PC-3 (cell line): ENCODE measurements at regions not wholly inside any gene's neighbourhood (a gene's known extent, or its start where the extent isn't known, plus 50 kb on each side); places are given as distances from the start of the nearest gene placed in this dataset.

Source experiments
- ATAC-seq: fragments of 200-7000 bp; cut with Tn5 transposase; 2 replicates; pipeline ENCODE4 v1.9.1; 2020; ENCODE audit warnings: mild to moderate bottlenecking, moderate library complexity
- BruUV-seq: library from RNA; stranded (reverse); fragments of 400-500 nt; replicated peaks from 2 replicates; lab custom pipeline; 2021; lab: Mats Ljungman, UMichigan
- CTCF ChIA-PET: fragments of 300-600 bp; sonication (Branson Sonifier 250); formaldehyde crosslinking; loops from one replicate; lab custom pipeline; 2022; ENCODE audit warnings: antibody characterized with exemption; lab: Charles Lee
- POLR2A ChIA-PET: fragments of 300-600 bp; sonication (Branson Sonifier 250); formaldehyde crosslinking; loops from one replicate; lab custom pipeline; 2022; ENCODE audit warnings: antibody characterized with exemption; ENCODE audit not compliant: unreplicated experiment; lab: Charles Lee
- DNase-seq: peaks from one replicate; pipeline ENCODE4 v3.0.0-alpha.2; 2015
- H2AFZ ChIP-seq: fragments of 300-600 bp; sonication (generic); 2 replicates; pipeline ENCODE4 v1.6.0; 2016; ENCODE audit warnings: antibody characterized with exemption, low read length
- H3F3A ChIP-seq: fragments of 300-600 bp; sonication (generic); one replicate; pipeline ENCODE4 v1.6.0; 2017; ENCODE audit warnings: antibody characterized with exemption, low read length, control low read depth, mild to moderate bottlenecking; ENCODE audit not compliant: unreplicated experiment
- H3K27ac ChIP-seq: fragments of 300-600 bp; sonication (generic); 2 replicates; pipeline ENCODE4 v1.5.1; 2016; ENCODE audit warnings: mild to moderate bottlenecking, low read length
- H3K27me3 ChIP-seq: fragments of 300-600 bp; sonication (generic); 2 replicates; pipeline ENCODE4 v1.6.1; 2016; ENCODE audit warnings: low read length, mixed read lengths
- H3K36me3 ChIP-seq: fragments of 300-600 bp; sonication (generic); 2 replicates; pipeline ENCODE4 v1.6.1; 2016; ENCODE audit warnings: low read depth, mixed run types, low read length, mixed read lengths
- H3K4me1 ChIP-seq: fragments of 300-600 bp; sonication (generic); 2 replicates; pipeline ENCODE4 v1.5.1; 2016; ENCODE audit warnings: low read length; ENCODE audit not compliant: insufficient read depth
- H3K4me2 ChIP-seq: fragments of 300-600 bp; sonication (generic); 2 replicates; pipeline ENCODE4 v1.6.0; 2016; ENCODE audit warnings: low read length
- H3K4me3 ChIP-seq: fragments of 300-600 bp; sonication (generic); 2 replicates; pipeline ENCODE4 v1.5.1; 2016; ENCODE audit warnings: mild to moderate bottlenecking, low read length, mixed read lengths
- H3K79me2 ChIP-seq: fragments of 300-600 bp; sonication (generic); 2 replicates; pipeline ENCODE4 v1.6.1; 2017; ENCODE audit warnings: low read length, mixed read lengths
- H3K9ac ChIP-seq: fragments of 300-600 bp; sonication (generic); 2 replicates; pipeline ENCODE4 v1.6.0; 2016; ENCODE audit warnings: mild to moderate bottlenecking, low read length
- H3K9me2 ChIP-seq: fragments of 300-600 bp; sonication (generic); replicated peaks from 2 replicates; pipeline ENCODE4 v1.6.1; 2016; ENCODE audit warnings: mixed run types, low read length, mixed read lengths
- H3K9me3 ChIP-seq: fragments of 300-600 bp; sonication (generic); 2 replicates; pipeline ENCODE4 v1.6.1; 2016; ENCODE audit warnings: low read length, mixed read lengths
- H4K20me1 ChIP-seq: fragments of 300-600 bp; sonication (generic); 2 replicates; pipeline ENCODE4 v1.6.1; 2016; ENCODE audit warnings: low read length, mixed read lengths
- EZH2 ChIP-seq: fragments of 300-600 bp; sonication (generic); IDR thresholded peaks from one replicate; pipeline ENCODE4 v1.6.1; 2017; ENCODE audit warnings: antibody characterized with exemption, mild to moderate bottlenecking, low read length; ENCODE audit not compliant: unreplicated experiment
- EZH2phosphoT487 ChIP-seq: fragments of 300-600 bp; sonication (generic); IDR thresholded peaks from 2 replicates; pipeline ENCODE4 v1.6.1; 2018; ENCODE audit warnings: mild to moderate bottlenecking, antibody characterized with exemption, low read length, borderline replicate concordance
- intact Hi-C: fragments of 100-400 bp; cut with micrococcal nuclease; formaldehyde crosslinking; loops from 2 replicates; pipeline ENCODE4 v1.9.0; 2023
- TF ChIP-seq, protein P1 (sequence below): fragments of 300-600 bp; sonication (generic); conservative IDR thresholded peaks from 2 replicates; pipeline ENCODE4 v1.5.1; 2017; ENCODE audit warnings: antibody characterized with exemption, low read depth, mild to moderate bottlenecking, low read length

DNA sequence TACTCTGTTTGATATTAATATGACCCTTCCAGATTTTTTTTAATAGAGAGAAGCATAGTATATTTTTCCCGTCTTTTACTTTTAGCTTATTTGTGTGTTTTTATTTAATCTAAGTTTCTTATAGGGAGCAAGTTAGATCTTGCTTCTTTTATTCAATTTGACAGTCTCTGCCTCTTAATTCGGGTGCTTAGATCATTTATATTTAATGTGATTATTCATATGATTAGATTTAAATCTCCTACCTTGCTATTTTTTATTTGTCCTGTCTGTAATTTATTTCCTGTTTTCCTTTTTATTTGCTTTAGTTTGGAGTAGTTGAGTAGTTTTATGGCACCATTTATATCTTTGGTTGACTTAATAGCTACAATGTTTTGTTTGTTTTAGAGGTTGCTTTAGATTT is 66.1 kb downstream of the GJD2 start:
- no TSS peak for BruUV-seq

DNA sequence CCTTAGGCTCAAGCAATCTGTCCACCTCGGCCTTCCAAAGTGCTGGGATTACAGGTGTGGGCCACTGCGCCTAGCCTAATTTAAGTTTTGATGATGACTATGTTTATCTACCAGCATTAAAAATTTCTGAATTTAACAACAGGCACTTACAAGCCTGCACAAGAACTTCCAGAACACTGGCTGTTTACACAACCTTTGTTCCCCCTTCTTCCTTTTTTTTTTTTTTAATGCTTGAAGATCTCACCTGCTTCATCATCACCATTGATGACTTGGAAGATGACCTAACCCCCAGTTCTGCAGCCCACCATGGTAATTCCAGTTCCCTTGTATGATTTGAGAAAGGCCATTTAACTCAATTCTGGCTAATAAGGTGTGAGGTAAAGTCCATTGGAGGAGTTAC is 70.4 kb downstream of the GJD2 start:
- peaks cover 7% of the 10 kb centered on the region for H3K4me1 ChIP-seq
- H3K4me3 ChIP-seq: no peak overlapping the region
- ChIA-PET CTCF (no interaction called here), POLR2A (no interaction called here)
- H2AFZ ChIP-seq: no peak overlapping the region
- H3K36me3 ChIP-seq: no peaks in the 10 kb centered on the region
- no peak overlapping the region for H3K9ac ChIP-seq
- BruUV-seq: no TSS peak
- H3K4me2 ChIP-seq: no peak overlapping the region
- no peaks in the 10 kb centered on the region for H4K20me1 ChIP-seq
- intact Hi-C loops: no loop called here
- ATAC-seq: no peak
- 0 out of 2 replicates have a peak, but pooled peaks cover 6% of the 10 kb centered on the region for H3K27me3 ChIP-seq
- no peak overlapping the region for H3K27ac ChIP-seq
- DNase-seq: no peak
- TF ChIP-seq EZH2phosphoT487: no peak
- TF ChIP-seq EZH2: no peak
- TF ChIP-seq, protein P1, sequence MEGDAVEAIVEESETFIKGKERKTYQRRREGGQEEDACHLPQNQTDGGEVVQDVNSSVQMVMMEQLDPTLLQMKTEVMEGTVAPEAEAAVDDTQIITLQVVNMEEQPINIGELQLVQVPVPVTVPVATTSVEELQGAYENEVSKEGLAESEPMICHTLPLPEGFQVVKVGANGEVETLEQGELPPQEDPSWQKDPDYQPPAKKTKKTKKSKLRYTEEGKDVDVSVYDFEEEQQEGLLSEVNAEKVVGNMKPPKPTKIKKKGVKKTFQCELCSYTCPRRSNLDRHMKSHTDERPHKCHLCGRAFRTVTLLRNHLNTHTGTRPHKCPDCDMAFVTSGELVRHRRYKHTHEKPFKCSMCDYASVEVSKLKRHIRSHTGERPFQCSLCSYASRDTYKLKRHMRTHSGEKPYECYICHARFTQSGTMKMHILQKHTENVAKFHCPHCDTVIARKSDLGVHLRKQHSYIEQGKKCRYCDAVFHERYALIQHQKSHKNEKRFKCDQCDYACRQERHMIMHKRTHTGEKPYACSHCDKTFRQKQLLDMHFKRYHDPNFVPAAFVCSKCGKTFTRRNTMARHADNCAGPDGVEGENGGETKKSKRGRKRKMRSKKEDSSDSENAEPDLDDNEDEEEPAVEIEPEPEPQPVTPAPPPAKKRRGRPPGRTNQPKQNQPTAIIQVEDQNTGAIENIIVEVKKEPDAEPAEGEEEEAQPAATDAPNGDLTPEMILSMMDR: no peak
- H3K79me2 ChIP-seq: no peaks in the 10 kb centered on the region
- no peaks in the 10 kb centered on the region for H3K9me2 ChIP-seq
- H3F3A ChIP-seq: no peaks in the 10 kb centered on the region
- 0 out of 2 replicates have a peak, but pooled peaks cover 3% of the 10 kb centered on the region for H3K9me3 ChIP-seq

More for the DNA sequence above, 66.1 kb downstream of the GJD2 start:
- Histone ChIP-seq H3K4me2 (no peak overlapping the region), H3K9me2 (no peaks in the 10 kb centered on the region), H3F3A (no peaks in the 10 kb centered on the region), H3K4me3 (no peak overlapping the region), H4K20me1 (no peaks in the 10 kb centered on the region), H2AFZ (no peak overlapping the region), H3K9ac (no peak overlapping the region), H3K79me2 (no peaks in the 10 kb centered on the region), H3K9me3 (no peaks in the 10 kb centered on the region), H3K27ac (no peak overlapping the region), H3K36me3 (no peaks in the 10 kb centered on the region), H3K27me3 (no peaks in the 10 kb centered on the region), H3K4me1 (0 out of 2 replicates have a peak, but pooled peaks cover 6% of the 10 kb centered on the region)
- no peak for DNase-seq
- TF ChIP-seq, protein P1: no peak
- TF ChIP-seq EZH2phosphoT487 (no peak), EZH2 (no peak)
- intact Hi-C loops: no loop called here
- ATAC-seq: no peak
- ChIA-PET CTCF (no interaction called here), POLR2A (no interaction called here)

DNA sequence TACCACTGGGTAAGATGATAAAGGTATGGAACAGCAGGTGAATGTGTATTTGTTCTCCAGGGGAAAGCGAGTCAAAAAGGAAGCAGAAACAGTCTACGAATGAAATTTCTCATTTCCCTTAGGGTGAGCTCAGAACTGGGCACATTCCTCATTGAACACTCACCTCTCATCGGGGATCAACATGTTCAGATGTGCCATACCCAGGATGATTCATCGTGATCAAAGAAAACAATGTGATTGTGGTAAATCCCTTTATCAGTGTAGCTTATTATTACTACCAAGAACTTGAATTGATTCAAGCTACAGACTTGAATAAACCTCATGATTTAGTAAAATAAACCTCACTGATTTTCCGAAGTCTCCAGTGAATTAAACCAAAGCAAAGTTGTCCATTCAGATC is 72.1 kb downstream of the GJD2 start:
- TF ChIP-seq EZH2 (no peak), EZH2phosphoT487 (no peak)
- TF ChIP-seq, protein P1: no peak
- Histone ChIP-seq H3K9me3 (0 out of 2 replicates have a peak, but pooled peaks cover 3% of the 10 kb centered on the region), H3F3A (no peaks in the 10 kb centered on the region), H3K9me2 (no peaks in the 10 kb centered on the region), H2AFZ (no peak overlapping the region), H3K27me3 (peaks cover 22% of the 10 kb centered on the region), H3K9ac (no peak overlapping the region), H3K4me2 (peak overlapping the region; percentile 29; the same call in 1 of the 2 replicates), H3K79me2 (no peaks in the 10 kb centered on the region), H4K20me1 (no peaks in the 10 kb centered on the region), H3K36me3 (no peaks in the 10 kb centered on the region), H3K4me1 (peaks cover 7% of the 10 kb centered on the region), H3K4me3 (no peak overlapping the region), H3K27ac (no peak overlapping the region)
- ChIA-PET CTCF (no interaction called here), POLR2A (no interaction called here)
- intact Hi-C loops: no loop called here
- ATAC-seq: no peak; the same call in 1 of the 2 replicates
- no TSS peak for BruUV-seq
- DNase-seq: peak; percentile 62
